ENCODE measurements at regions not wholly inside any gene's neighbourhood (a gene's known extent, or its start where the extent isn't known, plus 50 kb on each side); places are given as distances from the start of the nearest gene placed in this dataset.

- no peak for TF ChIP-seq CTCF (IDR thresholded peaks at IDR 0.05)
Measured at GRCh38 chr18:65623676-65624075, 127.1 kb upstream of the CDH7 start.

- no peak for TF ChIP-seq CTCF (IDR thresholded peaks at IDR 0.05)
Measured at GRCh38 chr18:65622436-65622835, 128.4 kb upstream of the CDH7 start.

- no peak for TF ChIP-seq CTCF (IDR thresholded peaks at IDR 0.05)
Measured at GRCh38 chr18:65620076-65620696, 130.6 kb upstream of the CDH7 start.

- no peak for TF ChIP-seq CTCF (IDR thresholded peaks at IDR 0.05)
Measured at GRCh38 chr18:65610939-65611338, 139.9 kb upstream of the CDH7 start.

GRCh38 chr18:65608471-65608870, 142.3 kb upstream of the CDH7 start:
- no peak for TF ChIP-seq CTCF (IDR thresholded peaks at IDR 0.05)

- no peak for TF ChIP-seq CTCF (IDR thresholded peaks at IDR 0.05)
Measured at GRCh38 chr18:65607161-65607560, 143.7 kb upstream of the CDH7 start.

GRCh38 chr18:65606551-65607130, 144.2 kb upstream of the CDH7 start:
- TF ChIP-seq CTCF (IDR thresholded peaks at IDR 0.05), result no peak

- no peak for TF ChIP-seq CTCF (IDR thresholded peaks at IDR 0.05)
Measured at GRCh38 chr18:65601775-65602174, 149.0 kb upstream of the CDH7 start.
